OCI-LY7 (cell line): ENCODE measurements at regions not wholly inside any gene's neighbourhood (a gene's known extent, or its start where the extent isn't known, plus 50 kb on each side); places are given as distances from the start of the nearest gene placed in this dataset.

Experiments used
- BruUV-seq: library from RNA; stranded (reverse); fragments of 400-500 nt; replicated peaks from 2 replicates; lab custom pipeline; 2021; lab: Mats Ljungman, UMichigan
- CTCF ChIA-PET: fragments of 300-600 bp; sonication (Branson Sonifier 250); formaldehyde crosslinking; loops from one replicate; lab custom pipeline; 2022; ENCODE audit warnings: antibody characterized with exemption; ENCODE audit not compliant: unreplicated experiment; lab: Charles Lee
- POLR2A ChIA-PET: fragments of 300-600 bp; sonication (Branson Sonifier 250); formaldehyde crosslinking; loops from one replicate; lab custom pipeline; 2022; ENCODE audit warnings: antibody characterized with exemption; lab: Charles Lee
- DNase-seq: peaks from one replicate; pipeline ENCODE4 v3.0.0-alpha.2; 2015; ENCODE audit warnings: low spot score
- H2AFZ ChIP-seq: fragments of 200-600 bp; sonication (generic), shearing (Covaris generic); 2 replicates; pipeline ENCODE4 v1.6.1; 2014; ENCODE audit warnings: mild to moderate bottlenecking, antibody characterized with exemption, low read length, moderate library complexity
- H3K27ac ChIP-seq: fragments of 200-600 bp; sonication (generic); 2 replicates; pipeline ENCODE4 v1.5.1; 2014; ENCODE audit warnings: mixed run types, low read depth, mild to moderate bottlenecking, moderate library complexity, low read length, inconsistent platforms; ENCODE audit not compliant: poor library complexity, severe bottlenecking
- H3K36me3 ChIP-seq: fragments of 200-600 bp; sonication (generic); 2 replicates; pipeline ENCODE4 v1.6.1; 2014; ENCODE audit warnings: mild to moderate bottlenecking, antibody characterized with exemption, low read length, moderate library complexity, mixed read lengths; ENCODE audit not compliant: insufficient read depth
- H3K4me1 ChIP-seq: fragments of 200-600 bp; sonication (generic); 2 replicates; pipeline ENCODE4 v1.5.1; 2014; ENCODE audit warnings: mild to moderate bottlenecking, low read length; ENCODE audit not compliant: insufficient read depth, poor library complexity, severe bottlenecking
- H3K4me2 ChIP-seq: fragments of 200-600 bp; sonication (generic); 2 replicates; pipeline ENCODE4 v1.6.1; 2014; ENCODE audit warnings: mild to moderate bottlenecking, low read length
- H3K4me3 ChIP-seq: fragments of 200-600 bp; sonication (generic); 2 replicates; pipeline ENCODE4 v1.5.1; 2014; ENCODE audit warnings: mild to moderate bottlenecking, low read depth, low read length; ENCODE audit not compliant: poor library complexity, severe bottlenecking
- H3K79me2 ChIP-seq: fragments of 200-600 bp; sonication (generic); 2 replicates; pipeline ENCODE4 v1.6.1; 2016; ENCODE audit warnings: low read depth, mild to moderate bottlenecking, low read length, moderate library complexity, mixed read lengths; ENCODE audit not compliant: insufficient read depth
- H3K9me2 ChIP-seq: fragments of 200-600 bp; sonication (generic); 2 replicates; pipeline ENCODE4 v1.6.1; 2016; ENCODE audit warnings: mild to moderate bottlenecking, low read length, mixed read lengths; ENCODE audit not compliant: insufficient read depth
- H3K9me3 ChIP-seq: fragments of 200-600 bp; sonication (generic); 2 replicates; pipeline ENCODE4 v1.6.1; 2014; ENCODE audit warnings: mild to moderate bottlenecking, mixed run types, low read length, mixed read lengths
- H4K20me1 ChIP-seq: fragments of 200-600 bp; sonication (generic); 2 replicates; pipeline ENCODE4 v1.6.1; 2014; ENCODE audit warnings: mild to moderate bottlenecking, antibody characterized with exemption, low read length, moderate library complexity, mixed read lengths; ENCODE audit not compliant: insufficient read depth
- EZH2phosphoT487 ChIP-seq: fragments of 200-600 bp; sonication (generic); IDR thresholded peaks from 2 replicates; pipeline ENCODE4 v1.6.1; 2018; ENCODE audit warnings: low read depth, borderline replicate concordance, mild to moderate bottlenecking, mixed run types, antibody characterized with exemption, low read length, moderate library complexity, mixed read lengths
- intact Hi-C: fragments of 100-400 bp; cut with micrococcal nuclease; formaldehyde crosslinking; loops from one replicate; pipeline ENCODE4 v1.10.0; 2022; ENCODE audit not compliant: unreplicated experiment
- TF ChIP-seq, protein P1 (sequence below): fragments of 200-600 bp; sonication (generic); conservative IDR thresholded peaks from 2 replicates; pipeline ENCODE4 v1.5.1; 2014; ENCODE audit warnings: mild to moderate bottlenecking, antibody characterized with exemption, low read length, moderate library complexity, mixed read lengths

- no peaks in the 10 kb centered on the region for H3K4me1 ChIP-seq
- no peaks in the 10 kb centered on the region for H3K79me2 ChIP-seq
- TF ChIP-seq, protein P1, sequence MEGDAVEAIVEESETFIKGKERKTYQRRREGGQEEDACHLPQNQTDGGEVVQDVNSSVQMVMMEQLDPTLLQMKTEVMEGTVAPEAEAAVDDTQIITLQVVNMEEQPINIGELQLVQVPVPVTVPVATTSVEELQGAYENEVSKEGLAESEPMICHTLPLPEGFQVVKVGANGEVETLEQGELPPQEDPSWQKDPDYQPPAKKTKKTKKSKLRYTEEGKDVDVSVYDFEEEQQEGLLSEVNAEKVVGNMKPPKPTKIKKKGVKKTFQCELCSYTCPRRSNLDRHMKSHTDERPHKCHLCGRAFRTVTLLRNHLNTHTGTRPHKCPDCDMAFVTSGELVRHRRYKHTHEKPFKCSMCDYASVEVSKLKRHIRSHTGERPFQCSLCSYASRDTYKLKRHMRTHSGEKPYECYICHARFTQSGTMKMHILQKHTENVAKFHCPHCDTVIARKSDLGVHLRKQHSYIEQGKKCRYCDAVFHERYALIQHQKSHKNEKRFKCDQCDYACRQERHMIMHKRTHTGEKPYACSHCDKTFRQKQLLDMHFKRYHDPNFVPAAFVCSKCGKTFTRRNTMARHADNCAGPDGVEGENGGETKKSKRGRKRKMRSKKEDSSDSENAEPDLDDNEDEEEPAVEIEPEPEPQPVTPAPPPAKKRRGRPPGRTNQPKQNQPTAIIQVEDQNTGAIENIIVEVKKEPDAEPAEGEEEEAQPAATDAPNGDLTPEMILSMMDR, result no peak
- no peak for TF ChIP-seq EZH2phosphoT487
- H3K9me3 ChIP-seq, result no peaks in the 10 kb centered on the region
- no peak overlapping the region for H3K4me2 ChIP-seq
- no peak overlapping the region for H2AFZ ChIP-seq
- no TSS peak for BruUV-seq
- intact Hi-C loops, result no loop called here
- H4K20me1 ChIP-seq, result no peaks in the 10 kb centered on the region
- H3K9me2 ChIP-seq, result no peaks in the 10 kb centered on the region
- H3K27ac ChIP-seq, result no peak overlapping the region
- POLR2A ChIA-PET, result no interaction called here
- CTCF ChIA-PET, result no interaction called here
- no peak overlapping the region for H3K4me3 ChIP-seq
- H3K36me3 ChIP-seq, result no peaks in the 10 kb centered on the region
- DNase-seq, result no peak
Observed at GRCh38 chr15:37229855-37230619, 129.7 kb upstream of the MEIS2 start.

GRCh38 chr15:37245358-37245757 lies 145.0 kb upstream of the MEIS2 start:
- BruUV-seq, result no TSS peak
- Histone ChIP-seq H3K9me3 (no peaks in the 10 kb centered on the region), H2AFZ (no peak overlapping the region), H3K27ac (no peak overlapping the region), H3K36me3 (no peaks in the 10 kb centered on the region), H4K20me1 (no peaks in the 10 kb centered on the region), H3K4me3 (no peak overlapping the region), H3K79me2 (no peaks in the 10 kb centered on the region), H3K4me1 (no peaks in the 10 kb centered on the region), H3K9me2 (no peaks in the 10 kb centered on the region), H3K4me2 (no peak overlapping the region)
- no peak for TF ChIP-seq EZH2phosphoT487
- TF ChIP-seq, protein P1, result no peak
- intact Hi-C loops, result no loop called here
- no peak for DNase-seq
- CTCF ChIA-PET, result no interaction called here
- POLR2A ChIA-PET, result no interaction called here

GRCh38 chr15:37246065-37246464 lies 145.7 kb upstream of the MEIS2 start:
- H3K27ac ChIP-seq, result no peak overlapping the region
- TF ChIP-seq, protein P1, result no peak
- no peak for TF ChIP-seq EZH2phosphoT487
- H3K4me2 ChIP-seq, result no peak overlapping the region
- intact Hi-C loops, result no loop called here
- H3K4me3 ChIP-seq, result no peak overlapping the region
- ChIA-PET POLR2A (no interaction called here), CTCF (no interaction called here)
- no peaks in the 10 kb centered on the region for H3K79me2 ChIP-seq
- no peaks in the 10 kb centered on the region for H3K9me2 ChIP-seq
- DNase-seq, result no peak
- H3K36me3 ChIP-seq, result no peaks in the 10 kb centered on the region
- H3K9me3 ChIP-seq, result no peaks in the 10 kb centered on the region
- no peaks in the 10 kb centered on the region for H4K20me1 ChIP-seq
- H2AFZ ChIP-seq, result no peak overlapping the region
- no TSS peak for BruUV-seq
- no peaks in the 10 kb centered on the region for H3K4me1 ChIP-seq
